Activated T-helper 1 cell treated with anti-CD3 and anti-CD28 coated beads, Interleukin-12 subunit alpha, Interleukin-12 subunit beta, Interleukin-2, Interleukin-4 antibody, amounts not matched to agents 30 ng/mL and 10 ng/mL and 1 ng/mL, durations not matched to agents 14 hours and 24 hours and 36 hours (primary cell): ENCODE measurements at regions not wholly inside any gene's neighbourhood (a gene's known extent, or its start where the extent isn't known, plus 50 kb on each side); places are given as distances from the start of the nearest gene placed in this dataset.

Experiments
- DNase-seq: peaks from one replicate; pipeline ENCODE4 v3.0.0; 2021; ENCODE audit warnings: low spot score
- H3K27ac Mint-ChIP-seq: one replicate; pipeline ENCODE4 v1.8.0; 2021; ENCODE audit warnings: mild to moderate bottlenecking, mixed read lengths
- H3K27me3 Mint-ChIP-seq: one replicate; pipeline ENCODE4 v1.8.0; 2022; ENCODE audit warnings: mild to moderate bottlenecking, moderate library complexity, mixed read lengths; ENCODE audit not compliant: insufficient read depth
- H3K36me3 Mint-ChIP-seq: one replicate; pipeline ENCODE4 v1.8.0; 2021; ENCODE audit warnings: low read depth, mixed read lengths
- H3K4me1 Mint-ChIP-seq: one replicate; pipeline ENCODE4 v1.8.0; 2021; ENCODE audit warnings: low read depth, mixed read lengths
- H3K4me3 Mint-ChIP-seq: one replicate; pipeline ENCODE4 v1.8.0; 2021; ENCODE audit warnings: mild to moderate bottlenecking, moderate library complexity, mixed read lengths
- H3K9me3 Mint-ChIP-seq: one replicate; pipeline ENCODE4 v1.8.0; 2021; ENCODE audit warnings: mixed read lengths
- intact Hi-C: fragments of 100-400 bp; cut with micrococcal nuclease; formaldehyde crosslinking; loops from one replicate; pipeline ENCODE4 v1.15.1; 2024

DNA sequence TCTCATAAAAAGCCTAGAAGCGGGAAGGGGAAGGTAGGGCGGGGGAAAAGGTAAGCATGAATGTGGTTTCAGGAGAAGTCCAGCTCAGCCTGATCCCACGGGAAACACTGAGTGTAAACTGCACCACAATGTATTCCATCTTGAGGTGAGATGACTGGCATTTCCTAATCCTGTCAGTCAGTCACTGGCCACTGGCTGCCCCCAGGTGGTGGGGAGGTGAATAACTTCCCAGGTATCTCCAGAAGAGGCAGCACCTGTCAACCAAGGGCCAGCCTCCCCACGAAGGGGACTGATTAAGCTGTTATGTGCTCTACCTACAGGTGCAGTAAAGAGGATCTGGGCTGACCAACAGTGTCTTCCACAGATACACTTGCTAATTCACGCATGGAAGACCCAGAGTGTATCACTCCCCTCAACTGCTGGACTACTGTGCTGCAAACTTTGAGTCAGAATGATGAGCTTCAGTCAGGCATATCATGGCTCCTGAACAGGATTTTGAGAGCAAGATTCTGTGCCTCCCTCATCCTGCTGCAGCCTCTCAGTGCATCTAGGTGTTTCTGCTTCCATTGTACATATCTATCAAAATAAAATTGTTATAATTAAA, 108.5 kb upstream of the CCL2 start:
- Mint-ChIP-seq H3K27ac (no peak overlapping the region), H3K27me3 (peaks cover 5% of the 10 kb centered on the region), H3K36me3 (no peaks in the 10 kb centered on the region), H3K9me3 (no peaks in the 10 kb centered on the region), H3K4me1 (no peaks in the 10 kb centered on the region), H3K4me3 (no peak overlapping the region)
- DNase-seq: peak; percentile 53
- intact Hi-C loops: loop anchor here (1.0 kb wide), 2 partner anchors 218 to 367 kb away; no protein-coding TSS in a partner anchor

DNA sequence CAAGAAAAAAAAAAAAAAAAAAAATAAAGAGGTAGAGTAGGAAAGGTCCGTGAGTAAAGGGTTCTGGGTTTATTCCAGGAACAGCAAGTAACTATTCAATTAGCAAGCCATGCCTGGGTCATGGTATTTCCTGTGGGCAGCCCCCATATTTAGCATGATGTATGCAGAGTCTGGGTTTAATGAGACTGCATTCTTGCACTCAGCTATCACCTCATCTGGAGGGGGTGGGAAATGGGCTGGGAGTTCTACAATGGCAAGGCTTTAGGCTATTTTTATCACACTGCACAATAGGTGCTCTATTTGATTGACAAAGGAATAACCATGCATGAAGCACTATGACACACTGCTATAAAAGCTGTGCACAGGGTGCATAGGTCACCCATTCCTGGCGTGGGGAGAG, 104.0 kb upstream of the CCL2 start:
- intact Hi-C loops: no loop called here
- no peak for DNase-seq
- no peak overlapping the region for H3K27ac Mint-ChIP-seq
- H3K36me3 Mint-ChIP-seq: no peaks in the 10 kb centered on the region
- no peak overlapping the region for H3K4me3 Mint-ChIP-seq
- peaks cover 11% of the 10 kb centered on the region for H3K4me1 Mint-ChIP-seq
- H3K27me3 Mint-ChIP-seq: peaks cover 21% of the 10 kb centered on the region
- no peaks in the 10 kb centered on the region for H3K9me3 Mint-ChIP-seq

DNA sequence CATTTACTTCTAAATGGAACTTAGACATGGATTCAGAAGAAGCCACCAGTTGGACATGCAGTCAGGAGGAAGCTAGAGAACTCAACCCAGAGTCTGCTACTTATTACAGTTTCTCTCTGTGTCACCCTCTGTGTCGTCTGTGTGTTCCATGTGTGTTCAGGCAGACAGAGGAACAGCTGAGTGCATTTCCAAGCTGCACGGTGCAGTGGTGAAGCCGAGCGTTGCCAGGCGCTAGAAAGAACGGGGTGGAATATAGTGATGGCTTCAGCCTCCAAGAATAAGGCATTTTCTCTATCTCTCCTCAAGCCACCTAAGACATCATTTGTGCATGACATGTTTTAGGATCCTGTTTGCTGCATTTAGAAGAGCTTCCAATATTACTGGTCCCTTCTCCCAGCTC, 101.1 kb upstream of the CCL2 start:
- no peaks in the 10 kb centered on the region for H3K36me3 Mint-ChIP-seq
- H3K4me1 Mint-ChIP-seq: peaks cover 11% of the 10 kb centered on the region
- no peak overlapping the region for H3K4me3 Mint-ChIP-seq
- H3K27me3 Mint-ChIP-seq: peaks cover 41% of the 10 kb centered on the region
- intact Hi-C loops: no loop called here
- DNase-seq: no peak
- no peaks in the 10 kb centered on the region for H3K9me3 Mint-ChIP-seq
- H3K27ac Mint-ChIP-seq: no peak overlapping the region

DNA sequence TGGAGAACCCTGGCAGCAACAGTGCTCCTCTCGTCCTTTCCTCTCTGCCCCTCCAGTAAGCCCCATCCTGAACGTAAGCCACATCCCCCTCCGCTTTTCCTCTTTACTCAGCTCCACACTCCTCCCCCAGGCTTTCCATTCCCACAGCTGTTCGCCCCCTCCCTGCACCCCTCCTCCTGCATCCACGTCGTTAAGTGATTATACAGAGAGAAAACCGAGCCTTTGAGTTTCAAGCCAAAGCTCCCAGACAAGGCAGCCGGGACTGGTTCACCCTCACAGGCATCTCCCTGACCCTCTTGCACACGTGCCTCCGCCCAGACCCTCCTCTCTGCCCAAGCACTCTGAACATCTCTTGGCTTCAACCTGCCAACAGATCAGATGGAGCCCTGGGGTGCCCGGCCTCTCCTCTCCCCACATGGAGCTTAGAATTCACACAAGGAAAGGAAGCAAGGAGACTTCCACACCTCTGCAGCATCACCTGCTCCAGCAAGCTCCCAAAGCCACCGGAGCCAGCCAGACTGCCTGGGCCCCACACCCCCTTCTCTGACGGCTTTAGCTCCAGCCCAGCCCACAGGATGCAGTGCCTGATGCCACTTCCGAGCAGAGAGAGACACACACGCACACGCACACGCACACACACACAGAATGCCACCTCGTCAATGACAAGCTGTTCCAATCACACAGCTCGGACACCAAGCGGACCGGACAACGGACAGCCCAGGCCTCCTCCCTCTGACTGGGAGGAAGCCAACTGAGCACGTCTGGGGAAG, 99.9 kb upstream of the CCL2 start:
- H3K4me3 Mint-ChIP-seq: no peak overlapping the region
- no peaks in the 10 kb centered on the region for H3K36me3 Mint-ChIP-seq
- no peak for DNase-seq
- H3K27me3 Mint-ChIP-seq: peaks cover 49% of the 10 kb centered on the region
- intact Hi-C loops: no loop called here
- no peak overlapping the region for H3K27ac Mint-ChIP-seq
- H3K9me3 Mint-ChIP-seq: no peaks in the 10 kb centered on the region
- H3K4me1 Mint-ChIP-seq: peaks cover 11% of the 10 kb centered on the region

DNA sequence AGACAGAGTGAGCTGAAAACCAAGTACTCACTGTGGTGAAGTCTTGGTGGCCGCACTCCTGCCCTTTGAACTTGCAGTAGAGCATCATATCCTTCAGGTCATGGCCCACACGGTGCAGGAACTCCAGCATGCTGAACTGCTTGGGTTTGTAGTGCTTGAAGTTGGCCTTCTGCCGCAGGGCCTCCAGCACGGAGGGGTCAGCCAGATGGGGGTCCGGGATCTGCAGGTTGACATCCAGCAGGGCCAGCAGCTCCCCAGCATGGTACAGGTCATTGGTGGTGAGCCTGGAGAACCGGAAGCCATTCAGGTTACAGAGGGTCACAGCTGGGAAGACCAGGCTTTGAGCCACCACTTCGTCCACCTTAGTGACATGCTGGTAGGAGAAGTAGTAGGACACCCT, 99.1 kb upstream of the CCL2 start:
- Mint-ChIP-seq H3K36me3 (no peaks in the 10 kb centered on the region), H3K9me3 (no peaks in the 10 kb centered on the region), H3K27me3 (peaks cover 53% of the 10 kb centered on the region), H3K4me3 (no peak overlapping the region), H3K27ac (no peak overlapping the region), H3K4me1 (peaks cover 11% of the 10 kb centered on the region)
- DNase-seq: no peak
- intact Hi-C loops: no loop called here

DNA sequence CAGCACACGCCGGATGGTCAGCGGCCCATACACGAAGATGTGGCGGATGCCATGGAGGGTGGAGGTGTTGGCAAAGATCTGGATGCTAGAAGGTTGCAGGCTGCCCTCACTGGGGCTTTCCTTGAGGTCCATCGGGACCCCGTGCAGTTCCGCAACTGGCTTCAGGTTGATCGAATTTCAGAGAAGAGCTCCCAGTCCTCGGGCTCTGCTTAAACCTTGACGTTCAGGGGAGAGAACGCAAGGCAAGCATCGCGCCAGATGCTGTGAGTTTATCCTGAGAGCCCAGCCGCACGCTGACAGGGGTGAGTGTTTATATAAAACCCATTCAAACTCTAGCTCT, 98.7 kb upstream of the CCL2 start:
- no peaks in the 10 kb centered on the region for H3K9me3 Mint-ChIP-seq
- intact Hi-C loops: no loop called here
- H3K36me3 Mint-ChIP-seq: no peaks in the 10 kb centered on the region
- DNase-seq: no peak
- H3K27me3 Mint-ChIP-seq: peaks cover 53% of the 10 kb centered on the region
- H3K4me3 Mint-ChIP-seq: no peak overlapping the region
- H3K27ac Mint-ChIP-seq: no peak overlapping the region
- H3K4me1 Mint-ChIP-seq: peaks cover 11% of the 10 kb centered on the region

DNA sequence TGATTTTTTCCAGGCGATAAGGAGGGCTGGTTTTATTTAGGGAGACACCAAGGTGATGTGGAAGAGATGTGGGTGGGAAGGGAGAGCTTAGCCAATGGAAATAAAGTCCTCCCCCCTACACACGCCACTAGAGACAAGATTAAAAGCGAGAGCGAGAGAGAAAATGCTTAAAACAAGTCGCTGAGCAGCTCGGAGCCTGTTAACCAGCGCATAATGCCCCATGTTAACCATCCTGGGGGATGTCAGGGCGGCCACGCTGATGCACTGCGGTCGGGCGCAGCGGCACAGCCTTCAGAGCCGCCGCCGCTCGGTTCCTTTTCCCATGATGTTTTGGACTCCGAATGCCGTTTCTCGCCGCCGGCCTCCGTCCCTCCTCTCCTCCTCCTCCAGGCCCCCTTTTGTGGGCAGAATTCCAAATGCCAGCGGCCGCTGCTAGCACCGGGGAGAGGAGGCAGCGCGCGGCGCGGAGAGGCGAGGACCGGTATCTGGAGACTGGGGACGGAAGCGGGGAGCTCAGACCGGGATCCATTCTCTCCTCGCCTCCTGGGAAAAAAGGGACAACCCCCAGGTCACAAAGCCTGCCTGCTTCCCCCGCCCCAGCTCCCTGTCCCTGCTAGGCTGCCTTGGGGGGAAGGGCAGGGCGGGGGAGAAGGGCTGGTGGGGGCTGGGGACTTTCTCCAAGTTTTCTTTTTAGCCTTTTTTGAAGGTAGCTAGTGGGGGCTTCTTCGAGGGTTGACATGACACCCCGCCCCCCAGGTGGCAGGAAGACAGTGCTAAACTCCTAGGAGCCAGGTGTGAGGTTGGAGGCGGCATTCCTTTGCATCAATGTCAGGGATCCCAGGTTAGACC, 98.1 kb upstream of the CCL2 start:
- no peaks in the 10 kb centered on the region for H3K9me3 Mint-ChIP-seq
- no peaks in the 10 kb centered on the region for H3K36me3 Mint-ChIP-seq
- H3K27ac Mint-ChIP-seq: no peak overlapping the region
- H3K4me3 Mint-ChIP-seq: no peak overlapping the region
- peaks cover 11% of the 10 kb centered on the region for H3K4me1 Mint-ChIP-seq
- intact Hi-C loops: no loop called here
- DNase-seq: no peak
- H3K27me3 Mint-ChIP-seq: peaks cover 53% of the 10 kb centered on the region

DNA sequence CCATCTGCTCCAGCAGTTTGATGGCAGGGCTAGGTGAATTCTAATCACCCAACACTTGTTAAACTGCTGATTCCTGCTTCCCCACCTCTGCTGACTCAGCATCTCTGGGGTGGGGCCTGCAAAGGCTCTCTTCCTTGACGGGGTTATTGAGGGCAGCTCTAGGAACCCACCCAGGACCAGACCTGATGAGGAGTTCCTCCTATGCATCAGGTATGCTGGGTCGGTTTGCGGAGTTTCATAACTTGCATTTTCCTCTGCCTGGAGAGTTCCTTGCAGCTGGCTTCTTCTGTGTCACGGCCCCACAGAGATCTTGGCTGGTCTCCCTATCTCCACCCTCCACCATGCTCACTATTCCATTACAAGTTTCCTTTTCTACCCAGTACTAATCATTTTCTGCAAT, 93.4 kb upstream of the CCL2 start:
- DNase-seq: no peak
- no peak overlapping the region for H3K4me3 Mint-ChIP-seq
- no peak overlapping the region for H3K27ac Mint-ChIP-seq
- no peaks in the 10 kb centered on the region for H3K36me3 Mint-ChIP-seq
- H3K4me1 Mint-ChIP-seq: no peaks in the 10 kb centered on the region
- H3K9me3 Mint-ChIP-seq: no peaks in the 10 kb centered on the region
- peaks cover 53% of the 10 kb centered on the region for H3K27me3 Mint-ChIP-seq
- intact Hi-C loops: no loop called here

DNA sequence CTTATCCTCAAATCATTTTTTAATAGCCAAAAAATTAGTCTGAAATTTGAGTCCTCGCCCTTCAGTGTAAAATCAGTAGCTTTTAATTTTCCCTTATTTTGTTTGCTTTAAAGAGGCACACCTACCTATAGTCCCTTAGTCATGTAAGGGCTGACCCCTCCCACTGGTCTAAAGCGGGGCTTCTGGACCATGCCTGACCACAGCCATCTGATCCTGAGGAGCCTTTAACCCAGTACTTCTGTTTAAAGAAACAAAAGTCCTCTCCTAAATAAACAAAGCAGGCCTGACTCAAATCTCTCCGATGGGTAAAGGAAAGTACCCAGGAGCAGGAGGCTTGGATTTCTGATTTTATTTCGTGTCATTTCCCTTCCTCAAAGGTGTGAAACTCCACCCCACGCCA, 92.0 kb upstream of the CCL2 start:
- Mint-ChIP-seq H3K27me3 (peaks cover 46% of the 10 kb centered on the region), H3K9me3 (no peaks in the 10 kb centered on the region), H3K27ac (no peak overlapping the region), H3K4me1 (no peaks in the 10 kb centered on the region), H3K4me3 (no peak overlapping the region), H3K36me3 (no peaks in the 10 kb centered on the region)
- intact Hi-C loops: no loop called here
- no peak for DNase-seq

DNA sequence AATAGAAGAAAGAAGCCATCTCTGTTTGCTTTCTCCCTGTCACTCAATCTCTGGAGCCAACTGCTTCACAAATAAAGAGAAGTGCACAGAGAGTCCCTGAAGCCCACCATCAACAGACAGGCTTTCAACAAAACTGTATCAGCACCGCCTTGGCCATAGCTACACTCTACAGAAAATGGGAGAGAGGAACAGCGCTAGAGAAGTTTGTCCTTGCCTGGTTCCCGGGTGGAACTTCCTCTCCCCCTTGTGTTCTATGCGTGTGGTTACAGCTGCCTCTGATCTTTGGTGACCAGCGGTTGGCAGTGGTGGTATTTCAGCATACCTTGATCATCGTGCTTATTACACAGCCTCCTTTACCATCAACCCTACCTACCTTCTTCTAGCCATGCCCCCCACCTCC, 91.4 kb upstream of the CCL2 start:
- no peak overlapping the region for H3K27ac Mint-ChIP-seq
- peaks cover 43% of the 10 kb centered on the region for H3K27me3 Mint-ChIP-seq
- no peaks in the 10 kb centered on the region for H3K9me3 Mint-ChIP-seq
- no peaks in the 10 kb centered on the region for H3K36me3 Mint-ChIP-seq
- H3K4me1 Mint-ChIP-seq: no peaks in the 10 kb centered on the region
- no peak overlapping the region for H3K4me3 Mint-ChIP-seq
- intact Hi-C loops: no loop called here
- DNase-seq: no peak

DNA sequence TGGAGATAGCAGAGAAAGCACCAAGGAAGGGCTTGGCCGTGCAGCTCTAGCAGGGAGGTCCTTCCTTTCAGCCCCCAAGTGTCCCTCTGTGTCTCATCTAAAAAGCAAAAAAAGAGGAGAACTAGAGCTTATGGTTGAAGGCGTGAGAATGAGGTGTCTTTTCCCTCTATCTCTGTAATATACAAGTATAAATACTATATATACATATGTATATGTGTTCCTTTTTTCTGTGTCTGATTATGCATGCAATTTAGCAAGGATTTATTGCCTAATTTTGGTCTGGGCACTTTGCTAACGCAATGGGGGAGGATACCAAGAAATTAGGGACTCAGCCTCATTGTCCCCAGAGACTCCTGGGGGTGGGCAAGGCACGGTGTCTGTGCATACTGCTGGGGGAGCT, 90.2 kb upstream of the CCL2 start:
- Mint-ChIP-seq H3K4me1 (no peaks in the 10 kb centered on the region), H3K27ac (no peak overlapping the region), H3K36me3 (no peaks in the 10 kb centered on the region), H3K4me3 (no peak overlapping the region), H3K27me3 (peaks cover 32% of the 10 kb centered on the region), H3K9me3 (no peaks in the 10 kb centered on the region)
- intact Hi-C loops: no loop called here
- DNase-seq: no peak

DNA sequence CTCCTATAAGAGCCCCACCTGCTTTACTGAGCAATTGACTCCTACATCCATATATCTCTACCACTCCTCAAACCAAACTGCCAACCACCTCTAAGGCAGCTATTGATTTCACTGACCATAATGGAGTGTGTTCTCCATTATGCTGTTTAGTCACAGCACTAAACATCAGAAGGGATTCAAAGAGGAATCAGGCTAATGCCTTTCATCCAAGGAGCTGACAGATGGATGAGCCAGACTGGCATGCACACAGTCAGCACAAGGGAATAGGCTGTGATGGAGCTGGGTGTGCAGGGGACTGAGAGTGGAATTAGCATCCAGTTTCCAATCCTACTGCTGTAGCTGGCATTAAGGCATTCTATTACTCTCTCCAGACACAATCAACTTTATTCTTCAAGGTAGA, 88.7 kb upstream of the CCL2 start:
- Mint-ChIP-seq H3K4me1 (no peaks in the 10 kb centered on the region), H3K27ac (no peak overlapping the region), H3K9me3 (no peaks in the 10 kb centered on the region), H3K27me3 (peaks cover 27% of the 10 kb centered on the region), H3K36me3 (no peaks in the 10 kb centered on the region), H3K4me3 (no peak overlapping the region)
- no peak for DNase-seq
- intact Hi-C loops: no loop called here

DNA sequence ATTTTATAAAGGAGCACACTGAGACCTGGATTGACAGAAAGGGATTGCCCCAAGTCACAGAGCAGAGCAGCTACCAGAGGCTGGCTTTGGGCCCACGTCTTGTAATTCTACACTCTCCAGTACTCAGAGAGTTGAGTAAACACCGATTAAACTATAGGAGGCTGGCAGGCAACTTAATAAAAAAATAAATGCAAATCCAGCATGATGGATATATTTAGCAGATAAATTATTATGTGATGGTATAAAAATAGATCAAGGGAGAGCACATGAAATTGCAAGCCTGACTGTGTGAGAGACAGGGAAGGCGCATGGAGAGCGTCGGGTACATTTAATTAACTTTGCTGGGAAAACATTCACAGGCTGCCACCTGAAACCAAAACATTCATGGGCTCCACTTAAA, 87.7 kb upstream of the CCL2 start:
- H3K4me3 Mint-ChIP-seq: no peak overlapping the region

More for the DNA sequence above, 87.7 kb upstream of the CCL2 start:
- Mint-ChIP-seq H3K27ac (no peak overlapping the region), H3K4me1 (no peaks in the 10 kb centered on the region), H3K9me3 (no peaks in the 10 kb centered on the region), H3K36me3 (no peaks in the 10 kb centered on the region), H3K27me3 (peaks cover 29% of the 10 kb centered on the region)
- DNase-seq: no peak
- intact Hi-C loops: no loop called here
